ENCODE measurements at regions not wholly inside any gene's neighbourhood (a gene's known extent, or its start where the extent isn't known, plus 50 kb on each side); places are given as distances from the start of the nearest gene placed in this dataset.

DNA sequence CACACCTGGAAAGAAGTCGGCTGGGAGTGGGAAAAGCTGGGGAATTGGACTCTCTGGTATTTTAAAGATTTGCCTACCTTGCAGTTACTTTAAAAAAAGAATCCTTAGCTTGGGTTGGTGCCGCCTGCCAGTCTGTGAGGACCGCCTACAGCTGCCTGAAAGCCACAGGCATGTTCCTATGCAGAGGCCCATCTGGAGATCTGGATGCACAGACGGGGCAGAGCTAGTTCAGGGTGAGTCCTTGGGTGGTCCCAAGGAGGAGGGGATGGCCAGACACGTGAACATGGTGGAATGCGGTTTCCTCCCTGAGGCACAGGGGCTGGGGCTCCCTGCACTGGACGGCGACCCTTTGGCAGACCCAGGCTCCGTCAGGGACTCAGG lies 113.2 kb upstream of the IQSEC1 start:
- TF ChIP-seq POLR2A (IDR thresholded peaks at IDR 0.05; ENCODE audit: low read depth, low read length) (no peak), SPI1 (IDR thresholded peaks at IDR 0.05; ENCODE audit: low read depth, low read length) (no peak)
